HG02884 (cell line): ENCODE measurements at regions not wholly inside any gene's neighbourhood (a gene's known extent, or its start where the extent isn't known, plus 50 kb on each side); places are given as distances from the start of the nearest gene placed in this dataset.

Experiments used
- ATAC-seq: cut with Tn5 transposase; IDR thresholded peaks from one replicate; pipeline ENCODE4 v1.9.1; 2021; ENCODE audit warnings: mild to moderate bottlenecking, moderate library complexity; ENCODE audit not compliant: unreplicated experiment

GRCh38 chr2:12432985-12433625 lies 283.6 kb upstream of the TRIB2 start:
- ATAC-seq, result no peak

GRCh38 chr2:12433626-12433990 lies 283.1 kb upstream of the TRIB2 start:
- no peak for ATAC-seq

- no peak for ATAC-seq
Observed at GRCh38 chr2:12434630-12435098, 282.1 kb upstream of the TRIB2 start.

- ATAC-seq, result no peak
Observed at GRCh38 chr2:12435430-12436222, 281.1 kb upstream of the TRIB2 start.

- no peak for ATAC-seq
Observed at GRCh38 chr2:12436483-12436882, 280.3 kb upstream of the TRIB2 start.

GRCh38 chr2:12436935-12437561 lies 279.7 kb upstream of the TRIB2 start:
- no peak for ATAC-seq

- no peak for ATAC-seq
Observed at GRCh38 chr2:12440731-12441130, 276.0 kb upstream of the TRIB2 start.

- no peak for ATAC-seq
Observed at GRCh38 chr2:12441750-12442475, 274.8 kb upstream of the TRIB2 start.

GRCh38 chr2:12442476-12442847 lies 274.3 kb upstream of the TRIB2 start:
- no peak for ATAC-seq

- ATAC-seq, result no peak
Observed at GRCh38 chr2:12448846-12449505, 267.8 kb upstream of the TRIB2 start.

- ATAC-seq, result no peak
Observed at GRCh38 chr2:12451726-12452125, 265.0 kb upstream of the TRIB2 start.

- no peak for ATAC-seq
Observed at GRCh38 chr2:12452185-12452584, 264.6 kb upstream of the TRIB2 start.

GRCh38 chr2:12453731-12454130 lies 263.0 kb upstream of the TRIB2 start:
- no peak for ATAC-seq

GRCh38 chr2:12455661-12456060 lies 261.1 kb upstream of the TRIB2 start:
- ATAC-seq, result no peak

- peak; percentile 97 for ATAC-seq
Observed at GRCh38 chr2:12456293-12457106, 260.2 kb upstream of the TRIB2 start.

GRCh38 chr2:12457831-12458230 lies 258.9 kb upstream of the TRIB2 start:
- ATAC-seq, result no peak

- no peak for ATAC-seq
Observed at GRCh38 chr2:12463189-12463588, 253.5 kb upstream of the TRIB2 start.

- no peak for ATAC-seq
Observed at GRCh38 chr2:12465631-12466135, 251.1 kb upstream of the TRIB2 start.

GRCh38 chr2:12467303-12467702 lies 249.4 kb upstream of the TRIB2 start:
- ATAC-seq, result no peak

- no peak for ATAC-seq
Observed at GRCh38 chr2:12469141-12469561, 247.6 kb upstream of the TRIB2 start.
